B cell (primary cell): ENCODE measurements at regions not wholly inside any gene's neighbourhood (a gene's known extent, or its start where the extent isn't known, plus 50 kb on each side); places are given as distances from the start of the nearest gene placed in this dataset.

Experiments used
- ATAC-seq: fragments of 200-7000 bp; cut with Tn5 transposase; one replicate; pipeline ENCODE4 v1.10.0; 2021; ENCODE audit warnings: low read depth, mild to moderate bottlenecking, moderate number of reproducible peaks, moderate library complexity
- CTCF ChIA-PET: fragments of 350-600 bp; sonication (Branson Sonifier 250); formaldehyde crosslinking; loops from one replicate; lab custom pipeline; 2021; ENCODE audit warnings: antibody characterized with exemption, inconsistent platforms; lab: Charles Lee
- POLR2A ChIA-PET: fragments of 350-600 bp; sonication (Branson Sonifier 250); formaldehyde crosslinking; loops from one replicate; lab custom pipeline; 2021; ENCODE audit warnings: antibody characterized with exemption; lab: Charles Lee
- DNase-seq: peaks from one replicate; pipeline ENCODE4 v3.0.0; 2013
- H2AFZ ChIP-seq: 2 replicates; pipeline ENCODE4 v1.6.1; 2012; ENCODE audit warnings: mild to moderate bottlenecking, low read depth, low read length; ENCODE audit not compliant: insufficient read depth, poor library complexity, severe bottlenecking
- H3K27ac ChIP-seq, 2 donors: 1 replicate in 1 of 2; 2 replicates in 1 of 2; pipeline ENCODE4 v1.5.1; 2012 to 2013; ENCODE audit warnings: low read length in 2 of 2, mild to moderate bottlenecking in 2 of 2, moderate library complexity in 1 of 2
- H3K27me3 ChIP-seq, 4 experiments: fragments of 200-600 bp in 1 of 4; sonication (generic) in 1 of 4; replicated peaks in 1 of 4; 1 replicate in 2 of 4; 2 replicates in 2 of 4; pipeline versions ENCODE4 v1.6.1 to v1.7.0; 2013 to 2016; ENCODE audit warnings: low read length in 3 of 4, mild to moderate bottlenecking in 2 of 4, mixed read lengths in 1 of 4, moderate library complexity in 1 of 4; ENCODE audit not compliant: insufficient read depth in 4 of 4, control insufficient read depth in 3 of 4; ENCODE audit errors: control extremely low read depth in 1 of 4
- H3K36me3 ChIP-seq, 2 experiments: replicated peaks in 1 of 2; 1 replicate in 1 of 2; 2 replicates in 1 of 2; pipeline versions ENCODE4 v1.6.1 to v1.7.1; 2013; ENCODE audit warnings: low read length in 1 of 2; ENCODE audit not compliant: insufficient read depth in 2 of 2, control insufficient read depth in 1 of 2; ENCODE audit errors: control extremely low read depth in 1 of 2, extremely low read depth in 1 of 2
- H3K4me1 ChIP-seq, 2 donors: fragments of 200-600 bp in 1 of 2; sonication (generic) in 1 of 2; 1 replicate in 1 of 2; 2 replicates in 1 of 2; pipeline versions ENCODE4 v1.5.1 to v1.6.1; 2013 to 2017; ENCODE audit warnings: low read length in 2 of 2; ENCODE audit not compliant: control insufficient read depth in 2 of 2, insufficient read depth in 2 of 2
- H3K4me2 ChIP-seq: replicated peaks from 2 replicates; pipeline ENCODE3; 2012; ENCODE audit warnings: mild to moderate bottlenecking, low read depth, low read length; ENCODE audit not compliant: poor library complexity, severe bottlenecking
- H3K4me3 ChIP-seq, 5 experiments: fragments of 200-600 bp in 1 of 5; sonication (generic) in 1 of 5; 1 replicate in 3 of 5; 2 replicates in 2 of 5; pipeline versions ENCODE4 v1.5.1 to v1.7.0; 2011 to 2016; ENCODE audit warnings: low read length in 4 of 5, mild to moderate bottlenecking in 4 of 5, low read depth in 2 of 5, control low read depth in 1 of 5, moderate library complexity in 1 of 5; ENCODE audit not compliant: insufficient read depth in 1 of 5; ENCODE audit errors: control extremely low read depth in 1 of 5, extremely low read depth in 1 of 5
- H3K79me2 ChIP-seq: fragments of 200-600 bp; sonication (generic); one replicate; pipeline ENCODE4 v1.6.0; 2016; ENCODE audit warnings: low read length; ENCODE audit not compliant: control insufficient read depth, insufficient read depth
- H3K9ac ChIP-seq: fragments of 200-600 bp; sonication (generic); 2 replicates; pipeline ENCODE4 v1.6.1; 2017; ENCODE audit warnings: mild to moderate bottlenecking, low read length, moderate library complexity
- H3K9me3 ChIP-seq, 3 donors: one replicate each; pipeline versions ENCODE4 v1.6.1 to v1.7.1; 2013; ENCODE audit warnings: low read length in 2 of 3; ENCODE audit not compliant: control insufficient read depth in 2 of 3, insufficient read depth in 1 of 3; ENCODE audit errors: control extremely low read depth in 1 of 3
- H4K20me1 ChIP-seq: 2 replicates; pipeline ENCODE4 v1.6.0; 2012; ENCODE audit warnings: mild to moderate bottlenecking, low read length; ENCODE audit not compliant: insufficient read depth, control insufficient read depth, poor library complexity, severe bottlenecking
- H3K27ac Mint-ChIP-seq: one replicate; pipeline ENCODE4 v1.8.0; 2021; ENCODE audit warnings: mixed read lengths
- H3K27me3 Mint-ChIP-seq: one replicate; pipeline ENCODE4 v1.8.0; 2021; ENCODE audit warnings: mixed read lengths
- H3K4me1 Mint-ChIP-seq: one replicate; pipeline ENCODE4 v1.8.0; 2021; ENCODE audit warnings: mixed read lengths
- H3K4me3 Mint-ChIP-seq: one replicate; pipeline ENCODE4 v1.8.0; 2021; ENCODE audit warnings: mixed read lengths
- H3K9me3 Mint-ChIP-seq: one replicate; pipeline ENCODE4 v1.8.0; 2022; ENCODE audit warnings: mixed read lengths; ENCODE audit not compliant: insufficient read depth
- EZH2 ChIP-seq: IDR thresholded peaks from 2 replicates; pipeline ENCODE4 v1.6.1; 2012; ENCODE audit warnings: borderline replicate concordance, low read depth, mild to moderate bottlenecking, moderate library complexity, low read length; ENCODE audit not compliant: insufficient read depth, poor library complexity, severe bottlenecking
- WGBS: methylation state at CpG from one replicate; pipeline ENCODE4 v1.1.5; 2013; ENCODE audit warnings: missing lambda C conversion rate; ENCODE audit not compliant: insufficient coverage; 5-methylcytosine and 5-hydroxymethylcytosine counted together
- intact Hi-C: fragments of 100-400 bp; cut with micrococcal nuclease; formaldehyde crosslinking; loops from one replicate; pipeline ENCODE4 v1.10.0; 2022
- TF ChIP-seq, protein P1 (sequence below): fragments of 200-600 bp; IDR thresholded peaks from one replicate; pipeline ENCODE4 v1.8.0; 2022; ENCODE audit warnings: antibody characterized with exemption, mild to moderate bottlenecking

DNA sequence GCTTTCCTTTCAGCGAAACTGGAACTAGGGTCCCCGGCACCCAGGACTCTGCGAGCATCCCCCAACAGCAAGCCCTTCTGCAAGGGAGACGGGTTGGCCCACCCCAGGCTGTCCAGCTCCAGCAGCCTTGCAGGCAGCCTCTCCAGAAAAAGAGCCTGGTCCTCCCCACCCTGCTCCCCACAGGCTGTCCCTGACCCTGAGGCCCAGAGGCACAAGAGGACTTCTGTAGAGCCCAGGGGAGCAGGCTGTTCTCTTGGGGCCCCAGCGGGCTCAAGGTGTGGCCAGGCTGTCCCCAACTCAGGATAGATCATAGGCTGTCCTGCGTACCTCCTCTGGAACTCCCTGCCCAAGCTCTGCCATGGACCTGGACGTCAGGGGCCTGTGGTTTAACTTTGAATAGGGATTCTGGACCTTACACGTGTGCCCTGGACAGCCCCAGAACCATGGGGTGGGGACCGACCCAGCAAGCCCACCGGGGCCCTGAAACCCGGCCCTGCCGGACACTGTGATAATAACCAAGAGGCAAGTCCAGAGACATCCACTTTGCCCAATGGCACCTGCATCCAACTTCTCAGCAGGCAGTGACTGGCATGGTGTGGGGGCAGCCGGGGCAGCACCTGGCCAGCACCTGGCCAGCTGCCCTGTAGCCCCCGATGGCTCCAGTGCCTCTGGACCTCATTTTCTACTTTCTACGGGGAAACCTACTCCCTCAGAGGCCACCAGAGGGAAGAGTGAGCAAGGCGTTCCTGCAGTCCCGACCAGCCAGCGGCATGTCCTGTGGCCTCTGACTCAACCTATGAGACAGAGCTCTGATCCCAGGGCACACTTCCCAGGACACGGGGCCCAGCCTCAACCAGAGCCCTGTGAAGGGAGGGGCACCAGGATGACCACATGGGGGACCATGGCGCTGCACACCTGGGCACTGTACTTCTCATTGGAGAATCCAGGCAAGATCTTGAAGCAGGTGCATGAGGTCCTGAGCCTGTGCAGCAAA, 50.9 kb upstream of the TPM4 start:
- Mint-ChIP-seq H3K4me3 (no peak overlapping the region), H3K9me3 (no peaks in the 10 kb centered on the region), H3K4me1 (no peaks in the 10 kb centered on the region), H3K27ac (no peak overlapping the region), H3K27me3 (no peaks in the 10 kb centered on the region)
- WGBS, result 65% methylated on average over 19 of the region's 20 CpGs
- no peaks in the 10 kb centered on the region for H4K20me1 ChIP-seq
- POLR2A ChIA-PET, result no interaction called here
- CTCF ChIA-PET, result no interaction called here
- H3K36me3 ChIP-seq, result no peaks in the 10 kb centered on the region
- ATAC-seq (no peak), DNase-seq (peak; percentile 11)
- no peak overlapping the region for H3K27ac ChIP-seq
- H3K9me3 ChIP-seq, result no peaks in the 10 kb centered on the region
- no peak for TF ChIP-seq EZH2
- TF ChIP-seq, protein P1, sequence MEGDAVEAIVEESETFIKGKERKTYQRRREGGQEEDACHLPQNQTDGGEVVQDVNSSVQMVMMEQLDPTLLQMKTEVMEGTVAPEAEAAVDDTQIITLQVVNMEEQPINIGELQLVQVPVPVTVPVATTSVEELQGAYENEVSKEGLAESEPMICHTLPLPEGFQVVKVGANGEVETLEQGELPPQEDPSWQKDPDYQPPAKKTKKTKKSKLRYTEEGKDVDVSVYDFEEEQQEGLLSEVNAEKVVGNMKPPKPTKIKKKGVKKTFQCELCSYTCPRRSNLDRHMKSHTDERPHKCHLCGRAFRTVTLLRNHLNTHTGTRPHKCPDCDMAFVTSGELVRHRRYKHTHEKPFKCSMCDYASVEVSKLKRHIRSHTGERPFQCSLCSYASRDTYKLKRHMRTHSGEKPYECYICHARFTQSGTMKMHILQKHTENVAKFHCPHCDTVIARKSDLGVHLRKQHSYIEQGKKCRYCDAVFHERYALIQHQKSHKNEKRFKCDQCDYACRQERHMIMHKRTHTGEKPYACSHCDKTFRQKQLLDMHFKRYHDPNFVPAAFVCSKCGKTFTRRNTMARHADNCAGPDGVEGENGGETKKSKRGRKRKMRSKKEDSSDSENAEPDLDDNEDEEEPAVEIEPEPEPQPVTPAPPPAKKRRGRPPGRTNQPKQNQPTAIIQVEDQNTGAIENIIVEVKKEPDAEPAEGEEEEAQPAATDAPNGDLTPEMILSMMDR, result no peak
- no peaks in the 10 kb centered on the region for H3K79me2 ChIP-seq
- no peak overlapping the region for H3K4me2 ChIP-seq
- H3K4me1 ChIP-seq, result no peaks in the 10 kb centered on the region
- H3K27me3 ChIP-seq, result peaks cover 0 to 2% (median 0%) of the 10 kb centered on the region in 4 experiments
- intact Hi-C loops, result no loop called here
- H2AFZ ChIP-seq, result no peak overlapping the region
- H3K4me3 ChIP-seq, result no peak overlapping the region
- H3K9ac ChIP-seq, result no peak overlapping the region

DNA sequence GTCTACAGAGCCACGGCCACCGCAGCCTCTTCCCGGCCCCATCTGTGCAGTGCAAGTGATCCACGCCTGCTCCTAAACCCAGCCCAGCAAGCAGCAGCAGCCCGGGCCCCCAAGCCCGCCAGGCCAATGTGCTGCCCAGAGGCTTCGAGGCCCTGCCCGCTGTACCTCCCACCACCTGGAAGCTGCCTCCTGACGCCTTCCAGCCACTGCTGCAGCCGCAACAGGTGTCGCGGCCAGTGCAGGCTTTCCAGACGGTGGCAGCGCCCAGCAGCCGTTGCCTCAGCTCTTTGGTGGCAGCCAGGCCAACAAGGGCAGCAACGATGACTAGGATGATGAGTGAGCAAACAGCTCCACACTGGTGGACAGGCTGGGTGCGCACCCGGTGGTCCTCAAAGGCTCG, 50.2 kb upstream of the TPM4 start:
- ATAC-seq (no peak), DNase-seq (no peak)
- no peak overlapping the region for H3K27ac Mint-ChIP-seq
- no peak overlapping the region for H3K4me3 Mint-ChIP-seq
- Histone ChIP-seq H3K9ac (no peak overlapping the region), H3K4me3 (no peak overlapping the region), H3K4me2 (no peak overlapping the region), H4K20me1 (no peaks in the 10 kb centered on the region), H3K4me1 (no peaks in the 10 kb centered on the region), H3K36me3 (no peaks in the 10 kb centered on the region), H3K9me3 (no peaks in the 10 kb centered on the region), H3K79me2 (no peaks in the 10 kb centered on the region), H3K27ac (no peak overlapping the region), H3K27me3 (peaks cover 0 to 2% (median 0%) of the 10 kb centered on the region in 4 experiments), H2AFZ (no peak overlapping the region)
- no peaks in the 10 kb centered on the region for H3K9me3 Mint-ChIP-seq
- no peaks in the 10 kb centered on the region for H3K4me1 Mint-ChIP-seq
- ChIA-PET POLR2A (no interaction called here), CTCF (no interaction called here)
- TF ChIP-seq, protein P1, result no peak
- no peak for TF ChIP-seq EZH2
- intact Hi-C loops, result no loop called here
- WGBS, result 90% methylated on average over 18 of the region's 19 CpGs
- no peaks in the 10 kb centered on the region for H3K27me3 Mint-ChIP-seq
